ENCODE measurements at regions not wholly inside any gene's neighbourhood (a gene's known extent, or its start where the extent isn't known, plus 50 kb on each side); places are given as distances from the start of the nearest gene placed in this dataset.

DNA sequence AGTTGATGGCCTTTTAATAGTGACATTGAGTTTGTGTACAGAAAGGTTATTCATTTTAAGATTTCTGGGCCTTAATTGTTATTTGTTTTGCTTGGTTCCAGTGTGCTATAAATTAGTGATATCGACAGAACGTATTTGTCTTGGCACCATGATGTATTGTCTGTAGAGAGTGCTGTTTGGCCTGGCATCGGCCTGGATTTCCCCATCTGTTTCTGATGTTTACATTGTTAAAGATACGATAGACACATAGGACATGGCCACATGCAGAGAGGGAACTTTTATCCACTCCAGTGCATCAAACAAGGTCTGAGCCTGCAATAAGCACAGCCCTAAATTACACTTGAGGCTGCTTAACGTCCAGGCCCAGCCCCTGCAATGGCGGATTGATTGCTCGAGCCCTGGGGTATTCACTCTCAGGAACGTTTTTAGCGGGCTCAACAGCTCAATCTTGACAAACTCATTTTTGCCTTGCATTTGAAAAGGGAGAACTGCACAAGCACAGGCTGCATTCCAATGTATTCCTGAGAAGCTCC, 144.7 kb downstream of the SLC4A3 start:
- no peak for DNase-seq (ENCODE audit: low read depth)

DNA sequence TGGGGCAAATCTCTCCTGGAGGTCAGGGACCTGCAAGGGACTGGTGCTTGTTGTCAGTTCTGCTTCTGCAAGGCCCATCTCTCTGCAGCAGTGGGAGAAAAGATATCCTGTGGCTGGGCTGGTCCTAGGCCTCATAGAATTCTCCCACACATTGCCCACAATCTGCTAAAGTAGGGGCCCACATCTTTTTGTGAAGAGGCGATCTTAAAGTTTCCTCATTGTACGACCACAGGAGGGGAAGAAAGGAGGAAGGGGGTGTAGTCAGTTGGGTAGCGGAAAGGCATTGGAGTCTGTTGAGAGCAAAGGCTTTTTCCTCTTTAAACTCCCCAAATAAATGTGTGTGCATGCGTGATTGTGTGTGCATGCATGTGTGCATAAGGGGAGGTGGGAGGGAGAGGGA, 145.3 kb downstream of the SLC4A3 start:
- DNase-seq (ENCODE audit: low read depth) = no peak

DNA sequence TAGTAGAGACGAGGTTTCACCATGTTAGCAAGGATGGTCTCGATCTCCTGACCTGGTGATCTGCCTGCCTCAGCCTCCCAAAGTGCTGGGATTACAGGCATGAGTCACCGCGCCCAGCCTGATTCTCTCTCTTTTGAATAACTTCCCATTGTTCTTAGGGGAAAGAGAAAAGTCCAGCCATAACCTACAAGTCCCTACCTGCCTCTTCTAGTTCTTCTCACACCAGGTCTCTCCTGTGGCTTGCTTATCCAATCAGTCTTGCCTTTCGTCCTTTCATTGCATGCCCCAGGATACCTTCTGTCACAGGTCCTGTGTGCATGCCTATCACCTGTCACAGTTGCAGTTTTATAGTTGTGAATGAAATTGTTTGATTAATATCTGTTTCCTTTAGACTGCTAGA, 148.1 kb downstream of the SLC4A3 start:
- DNase-seq (ENCODE audit: low read depth) = no peak

DNA sequence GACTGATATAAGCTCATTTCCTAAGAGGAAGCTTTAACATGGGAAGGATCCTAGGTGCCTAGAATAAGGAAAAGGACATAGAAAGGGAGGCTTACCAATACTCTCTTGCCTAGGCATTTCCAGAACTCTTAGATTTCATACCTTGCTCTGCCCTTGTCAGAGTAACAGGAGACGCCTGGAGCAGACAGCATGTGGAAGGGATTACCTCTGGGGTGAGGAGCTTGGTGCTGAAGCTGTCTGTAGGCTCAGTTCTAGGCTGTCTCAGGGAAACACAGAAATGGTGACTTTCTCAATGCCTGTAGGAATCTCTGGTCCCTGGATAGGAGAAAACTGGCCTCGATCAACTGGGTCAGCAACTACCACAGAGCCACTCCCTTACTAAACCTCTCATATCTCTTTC, 150.0 kb downstream of the SLC4A3 start:
- DNase-seq (ENCODE audit: low read depth) = no peak

DNA sequence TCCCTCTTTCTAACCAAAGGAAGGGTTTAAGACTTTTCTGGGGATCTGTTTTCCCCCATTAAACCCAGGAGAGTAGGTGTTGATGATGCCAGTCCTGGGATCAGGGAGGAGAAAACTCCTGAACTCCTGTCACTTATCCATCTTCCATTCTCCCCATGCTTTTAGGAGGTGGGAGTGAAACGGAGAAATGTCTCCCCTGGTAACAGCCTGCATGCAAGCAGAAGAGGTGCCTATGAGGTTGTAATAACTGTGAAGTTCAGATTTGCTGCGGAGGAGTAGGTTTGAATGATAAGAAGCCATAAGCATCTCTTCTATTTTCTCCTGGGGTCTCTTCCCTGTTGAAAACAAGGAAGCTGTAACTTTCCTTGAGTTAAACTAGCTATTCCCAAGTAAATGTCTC, 150.8 kb downstream of the SLC4A3 start:
- no peak for DNase-seq (ENCODE audit: low read depth)

DNA sequence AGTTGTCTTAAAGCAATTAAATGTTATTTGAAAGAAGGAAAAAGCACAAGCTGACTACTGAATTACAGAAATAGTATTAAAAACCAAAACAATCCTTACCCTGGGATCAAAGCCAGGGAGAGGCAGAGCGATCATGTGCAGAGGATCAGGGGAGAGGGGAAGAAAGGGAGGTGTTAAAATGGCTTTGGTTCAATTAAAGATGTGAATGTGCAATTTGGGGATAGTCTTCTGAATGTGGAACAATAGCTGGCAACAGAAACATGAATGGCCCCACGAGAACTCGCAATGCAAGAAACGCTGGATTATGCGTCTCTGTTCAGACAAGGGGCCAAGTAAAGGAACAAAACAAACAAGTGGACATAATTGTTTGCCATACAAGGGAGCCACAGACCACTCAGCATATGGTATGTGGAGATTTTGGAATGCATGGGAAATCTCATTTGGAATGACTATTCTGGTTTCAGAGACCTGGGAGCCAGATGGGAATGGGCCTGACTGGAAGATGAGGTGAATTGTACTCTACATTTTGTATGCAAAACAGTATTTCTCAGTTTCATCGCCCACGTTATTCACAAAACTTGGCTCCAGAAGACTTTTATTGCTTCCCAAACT, 155.4 kb downstream of the SLC4A3 start:
- no peak for DNase-seq (ENCODE audit: low read depth)

DNA sequence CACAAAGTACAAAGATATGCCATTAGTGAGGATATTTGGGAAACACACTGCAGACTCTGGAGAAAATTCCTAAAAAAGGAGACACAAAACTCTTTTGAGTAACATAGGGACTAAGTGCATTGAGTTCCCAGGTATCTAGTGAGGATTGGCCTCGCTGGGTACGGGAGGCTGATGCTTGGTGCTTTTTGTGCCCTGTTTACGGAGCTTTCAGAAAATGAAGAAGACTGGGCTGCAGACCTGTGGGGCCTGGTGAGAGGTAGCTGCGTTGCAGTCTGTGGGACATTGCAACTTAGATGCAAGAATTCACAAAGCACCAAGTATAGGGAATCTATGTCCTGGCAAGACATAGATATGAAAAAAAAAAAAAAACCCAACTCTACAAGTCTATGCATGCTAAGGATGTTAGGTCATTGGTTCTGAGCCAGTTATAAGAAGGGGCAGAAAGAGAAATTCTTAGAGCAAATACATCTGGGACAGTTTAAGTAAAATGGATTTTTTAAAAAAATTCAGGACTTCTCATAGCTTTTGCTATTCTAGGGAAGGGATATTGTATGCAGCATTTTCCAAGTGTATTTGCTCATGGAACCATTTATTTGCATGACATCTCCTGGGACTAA, 156.0 kb downstream of the SLC4A3 start:
- no peak for DNase-seq (ENCODE audit: low read depth)

DNA sequence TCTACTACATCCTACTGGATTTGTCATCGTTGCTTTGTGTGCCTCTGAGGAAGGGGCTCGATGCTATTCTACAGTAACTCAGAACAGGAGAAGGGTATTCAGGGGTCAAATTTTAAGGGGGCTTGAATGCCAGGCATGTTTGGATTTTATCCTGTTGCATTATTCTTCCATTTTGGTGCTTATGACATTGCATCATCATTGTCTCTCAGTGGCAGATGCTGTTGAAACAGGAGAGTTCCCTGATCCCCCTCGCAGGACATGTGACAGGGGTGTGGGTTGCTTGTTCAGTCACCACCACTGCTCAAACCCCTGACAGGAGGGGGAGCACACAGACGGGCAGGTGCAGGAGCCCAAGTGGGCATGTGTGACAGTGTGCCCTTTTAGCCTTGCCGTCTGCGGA, 156.7 kb downstream of the SLC4A3 start:
- DNase-seq (ENCODE audit: low read depth) = no peak

DNA sequence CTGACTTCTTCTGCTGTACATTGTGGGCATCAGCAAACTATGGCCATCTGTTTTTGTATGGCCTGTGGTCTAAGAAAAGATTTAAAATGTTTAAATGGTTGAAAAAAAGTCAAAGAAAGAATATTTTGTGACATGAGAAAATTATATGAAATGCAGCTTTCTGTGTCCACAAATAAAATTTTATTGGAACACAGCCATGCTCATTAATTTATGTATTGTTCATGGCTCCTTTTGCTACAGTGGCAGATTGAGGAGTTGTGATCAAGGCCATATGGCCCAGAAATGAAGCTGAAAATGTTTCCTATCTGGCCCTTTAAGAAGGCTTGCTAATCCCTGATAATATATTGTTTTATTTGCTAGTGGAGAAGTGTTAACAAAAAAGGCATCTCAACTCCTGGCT, 162.0 kb downstream of the SLC4A3 start:
- no peak for DNase-seq (ENCODE audit: low read depth)

DNA sequence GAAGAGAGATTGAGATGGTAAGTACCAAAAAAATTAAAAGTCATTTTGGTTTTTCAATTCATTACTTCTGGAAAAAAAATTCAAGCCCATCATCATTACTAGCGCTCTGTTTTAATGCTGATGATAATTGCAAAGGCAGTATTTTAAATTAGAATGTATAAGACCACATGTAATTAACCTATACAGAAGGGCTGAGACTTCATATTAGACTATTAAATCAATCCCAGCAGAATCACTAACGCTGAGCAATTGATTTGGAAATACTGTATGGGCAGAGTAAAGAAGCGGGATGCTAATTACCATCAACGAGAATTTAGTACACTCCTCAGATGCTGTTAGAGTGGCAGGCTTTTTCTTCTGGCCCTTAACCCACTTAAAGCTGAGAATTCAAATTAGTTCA, 165.0 kb downstream of the SLC4A3 start:
- no peak for DNase-seq (ENCODE audit: low read depth)

DNA sequence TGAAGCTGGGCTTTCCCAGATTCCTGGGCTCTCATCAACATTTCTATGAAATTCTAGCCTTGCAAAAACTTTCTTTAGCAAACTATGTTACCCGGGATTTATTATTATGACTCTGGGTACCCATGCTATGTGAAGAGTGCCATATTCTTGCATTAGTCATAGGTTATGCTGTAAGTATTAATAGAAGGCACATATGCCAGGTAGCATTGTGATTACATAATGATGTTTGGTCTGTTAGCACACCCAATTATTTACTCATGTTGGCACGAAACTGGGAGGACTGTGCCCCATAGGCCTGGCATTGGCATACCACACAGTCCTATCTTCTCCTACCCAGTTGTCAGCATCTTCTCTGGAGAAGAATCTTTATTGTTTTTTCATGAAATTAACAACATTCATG, 171.0 kb downstream of the SLC4A3 start:
- DNase-seq (ENCODE audit: low read depth) = no peak

DNA sequence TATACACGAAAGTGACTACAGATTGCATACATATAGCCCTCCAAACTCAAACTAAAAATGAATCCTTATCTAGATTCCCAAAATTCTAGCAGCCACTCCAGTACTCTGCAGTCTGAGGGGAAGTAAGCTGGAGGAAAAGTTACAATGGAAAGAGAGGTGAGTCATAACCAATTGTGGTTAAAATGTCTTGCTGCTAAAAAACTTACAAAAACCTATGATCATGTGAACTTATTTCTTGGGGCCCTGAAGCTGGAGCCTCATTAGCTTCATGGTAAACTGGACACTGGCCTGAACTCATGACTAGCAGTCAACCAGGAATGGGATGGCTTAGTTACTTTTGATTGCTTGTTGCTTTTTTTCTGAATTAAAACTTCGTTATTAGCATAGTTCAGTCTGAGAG, 175.9 kb downstream of the SLC4A3 start:
- no peak for DNase-seq (ENCODE audit: low read depth)

DNA sequence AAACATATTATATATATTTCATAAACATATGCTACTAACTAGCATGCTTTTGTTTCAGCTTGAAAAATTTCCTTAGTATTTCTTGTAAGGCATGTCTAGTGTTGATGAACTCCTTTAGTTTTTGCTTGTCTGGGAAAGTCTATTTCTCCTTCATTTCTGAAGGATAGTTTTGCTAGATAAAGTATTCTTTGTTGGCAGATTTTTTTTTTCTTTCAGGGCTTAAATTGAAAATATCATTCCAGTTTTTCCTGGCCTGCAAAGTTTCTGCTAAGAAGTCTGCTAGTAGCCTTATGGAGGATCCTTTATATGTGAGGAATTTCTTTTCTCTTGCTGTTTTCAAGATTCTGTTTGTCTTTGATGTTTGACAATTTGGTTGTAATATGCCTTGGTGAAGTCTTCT, 183.5 kb downstream of the SLC4A3 start:
- no peak for DNase-seq (ENCODE audit: low read depth)

DNA sequence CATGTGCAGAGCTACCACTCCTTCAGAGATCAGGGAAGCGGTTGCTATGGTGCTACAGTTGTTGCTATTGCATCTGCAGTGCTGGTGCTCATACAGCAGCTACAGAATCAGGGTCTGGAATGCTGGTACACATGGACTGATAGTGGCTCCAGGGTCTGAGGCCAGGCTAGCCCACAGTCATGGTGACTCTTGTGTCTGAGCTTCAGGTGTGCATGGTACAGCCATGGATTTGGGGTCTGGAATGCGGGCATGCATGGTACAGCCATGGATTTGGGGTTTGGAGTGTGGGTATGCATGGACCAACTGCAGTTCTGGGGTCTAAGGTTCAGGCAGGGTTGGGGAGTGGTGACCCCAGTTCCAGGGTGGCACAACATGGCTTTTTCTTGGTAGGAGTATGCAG, 185.2 kb downstream of the SLC4A3 start:
- no peak for DNase-seq (ENCODE audit: low read depth)

DNA sequence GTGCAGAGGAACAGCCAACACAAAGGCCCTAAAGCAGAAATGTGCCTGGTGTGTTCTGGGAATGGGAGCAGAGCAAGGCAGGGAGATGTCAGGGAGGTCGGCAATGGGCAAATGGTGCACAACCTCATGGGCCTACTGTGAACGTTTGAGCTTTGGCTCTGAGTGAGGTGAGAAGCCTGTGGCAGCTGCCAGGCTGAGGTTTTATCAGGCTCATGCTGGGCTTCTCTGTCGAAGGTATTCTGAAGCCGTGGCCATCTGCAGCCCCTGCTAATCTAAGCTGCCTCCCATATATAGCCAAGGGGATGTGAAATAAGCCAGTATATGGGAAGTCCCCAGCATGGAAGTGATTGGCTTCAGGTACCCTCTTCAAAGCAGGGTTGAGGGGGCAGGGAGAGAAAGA, 193.3 kb downstream of the SLC4A3 start:
- no peak for DNase-seq (ENCODE audit: low read depth)

DNA sequence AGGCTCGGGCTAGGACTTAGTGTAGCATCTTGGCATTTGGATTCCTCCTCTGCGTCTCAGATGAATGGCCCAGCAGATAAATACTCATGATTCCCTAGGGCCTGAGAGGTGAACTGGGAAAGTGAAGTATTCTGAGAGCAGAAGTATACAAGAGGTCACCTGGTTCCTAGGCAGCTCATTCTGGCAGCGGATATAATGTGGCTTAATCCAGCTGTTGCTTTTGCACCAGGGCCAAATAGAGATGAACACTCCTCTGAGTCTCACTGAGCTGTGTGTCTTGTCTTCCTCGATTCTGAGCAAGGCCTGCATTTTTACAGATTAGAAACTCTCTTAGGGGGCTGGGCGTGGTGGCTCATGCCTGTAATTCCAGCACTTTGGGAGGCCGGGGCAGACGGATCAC, 196.1 kb downstream of the SLC4A3 start:
- DNase-seq (ENCODE audit: low read depth) = no peak

DNA sequence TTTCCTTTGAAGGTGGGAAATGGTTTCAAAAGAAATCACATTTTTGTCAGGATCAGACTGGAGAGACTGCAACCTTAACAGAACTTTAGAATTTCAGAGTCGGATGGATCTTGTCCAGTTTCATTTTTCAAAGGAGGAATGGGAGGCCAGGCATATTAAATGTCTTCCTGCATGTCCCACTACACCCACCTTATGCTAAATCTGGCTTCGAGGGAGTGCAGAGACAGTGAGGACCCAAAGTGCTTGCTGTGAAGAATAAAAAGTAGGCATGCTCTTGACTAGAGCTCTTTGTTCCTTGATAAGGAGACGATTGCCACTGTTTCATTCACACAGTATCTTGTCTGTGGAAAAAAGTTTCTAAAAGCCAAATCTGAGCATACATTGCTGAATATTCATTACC, 197.6 kb downstream of the SLC4A3 start:
- no peak for DNase-seq (ENCODE audit: low read depth)

DNA sequence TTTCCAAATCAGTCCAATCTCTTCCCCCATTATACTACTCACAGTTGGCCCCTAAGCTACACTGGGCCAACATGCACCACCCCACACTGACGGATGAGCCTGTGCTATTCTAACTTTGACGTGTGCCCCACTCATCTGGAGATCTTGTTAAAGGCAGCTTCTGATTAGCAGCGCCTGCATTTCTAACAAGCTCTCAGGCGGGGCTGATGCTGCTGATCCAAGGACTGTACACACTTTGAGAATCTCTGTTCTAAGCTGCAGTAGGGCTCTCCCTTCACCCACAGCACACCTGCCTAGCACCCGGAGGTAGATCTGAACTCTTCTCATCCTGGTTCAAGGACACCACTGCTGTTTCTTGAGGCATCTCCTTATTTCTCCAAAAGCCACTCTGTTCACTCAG, 200.7 kb downstream of the SLC4A3 start:
- DNase-seq (ENCODE audit: low read depth) = no peak

DNA sequence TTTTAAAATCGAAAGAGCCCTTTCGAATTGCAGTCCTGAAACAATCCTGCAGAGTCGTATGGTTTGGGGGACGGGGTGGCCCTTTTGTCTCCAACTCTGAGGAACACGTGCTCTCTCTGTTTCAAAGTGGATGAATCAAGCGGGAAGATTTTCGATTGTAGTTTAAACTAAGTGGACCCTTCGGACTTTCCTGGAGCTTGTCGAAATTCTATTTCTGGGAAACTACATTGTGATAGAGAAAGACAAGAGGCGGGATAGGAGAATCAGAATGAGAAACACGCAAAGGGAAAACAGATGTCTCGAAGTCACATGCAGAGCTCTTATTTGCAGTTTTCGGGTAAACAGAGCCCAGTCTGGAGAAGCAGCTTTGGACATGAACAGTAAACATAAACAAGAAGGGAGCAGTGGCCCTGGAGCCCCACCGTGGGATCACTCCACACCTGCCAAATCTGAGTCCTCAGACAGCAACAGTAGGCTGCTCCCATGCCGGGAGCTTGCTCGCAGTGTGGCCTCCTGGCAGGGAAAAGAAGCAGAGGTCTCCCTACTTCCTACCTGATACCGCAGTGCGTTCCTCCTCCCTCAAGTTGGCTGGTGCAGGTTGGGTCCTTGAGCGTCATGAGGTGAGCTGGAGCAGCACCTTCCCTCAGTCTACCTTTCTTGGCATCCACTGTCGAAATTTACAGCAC, 202.4 kb downstream of the SLC4A3 start:
- DNase-seq (ENCODE audit: low read depth) = no peak

DNA sequence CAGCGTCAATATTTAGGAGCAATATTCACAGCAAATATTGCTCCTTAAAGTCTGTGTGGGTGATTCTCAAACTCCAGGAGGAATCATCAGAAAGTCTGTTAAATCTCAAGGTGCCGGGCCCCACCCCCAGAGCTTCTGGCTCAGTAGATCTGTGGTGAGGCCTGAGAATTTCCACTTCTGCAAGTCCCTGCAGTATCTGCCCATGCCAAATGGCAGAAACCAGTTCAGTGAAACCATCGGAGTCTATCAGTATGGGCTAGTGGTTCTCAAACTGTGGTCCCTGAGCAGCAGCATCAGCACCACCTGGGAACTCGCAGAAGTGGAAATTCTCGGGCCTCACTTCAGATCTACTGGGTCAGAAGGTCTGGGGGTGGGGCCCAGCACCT, 202.9 kb downstream of the SLC4A3 start:
- DNase-seq (ENCODE audit: low read depth) = no peak

DNA sequence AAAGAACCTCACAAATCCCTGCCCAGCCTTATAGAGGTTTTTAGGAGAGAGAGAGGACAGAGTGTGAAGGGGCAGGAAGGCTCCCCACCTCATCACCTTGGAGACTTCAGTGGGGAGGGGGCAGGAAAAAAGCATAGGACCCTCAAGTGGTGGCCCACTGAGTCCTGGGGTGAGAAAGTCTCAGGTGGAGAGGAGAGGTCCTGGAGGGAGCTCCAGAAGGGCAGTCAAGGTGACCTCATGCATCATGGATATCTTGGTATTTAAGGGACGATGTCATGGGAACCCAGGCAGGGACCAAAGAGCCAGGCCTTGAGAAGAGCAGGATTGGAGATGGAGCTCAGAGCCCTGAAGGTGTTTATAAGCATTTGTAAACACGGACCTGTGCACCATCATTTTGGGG, 204.5 kb downstream of the SLC4A3 start:
- DNase-seq (ENCODE audit: low read depth) = no peak

DNA sequence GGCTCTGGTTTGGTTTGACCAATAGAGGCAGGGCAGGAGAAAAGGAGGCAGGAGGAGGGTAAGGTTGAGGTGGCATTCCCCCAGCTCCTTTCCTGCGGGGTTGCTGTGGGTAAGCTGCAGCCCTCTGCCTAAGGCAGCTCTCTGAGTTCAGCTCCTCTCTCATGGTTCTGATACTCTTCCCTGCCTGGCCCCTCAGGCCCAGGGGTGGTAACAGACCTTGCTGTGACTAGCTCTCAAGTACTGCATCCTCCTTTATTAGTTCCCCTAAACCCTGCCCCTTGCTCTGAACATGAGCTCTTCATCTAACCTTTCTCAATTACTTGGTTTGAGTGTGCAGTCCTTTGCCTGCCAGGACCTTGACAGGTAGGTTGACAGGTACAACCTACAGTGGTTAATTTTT, 205.5 kb downstream of the SLC4A3 start:
- DNase-seq (ENCODE audit: low read depth) = no peak

DNA sequence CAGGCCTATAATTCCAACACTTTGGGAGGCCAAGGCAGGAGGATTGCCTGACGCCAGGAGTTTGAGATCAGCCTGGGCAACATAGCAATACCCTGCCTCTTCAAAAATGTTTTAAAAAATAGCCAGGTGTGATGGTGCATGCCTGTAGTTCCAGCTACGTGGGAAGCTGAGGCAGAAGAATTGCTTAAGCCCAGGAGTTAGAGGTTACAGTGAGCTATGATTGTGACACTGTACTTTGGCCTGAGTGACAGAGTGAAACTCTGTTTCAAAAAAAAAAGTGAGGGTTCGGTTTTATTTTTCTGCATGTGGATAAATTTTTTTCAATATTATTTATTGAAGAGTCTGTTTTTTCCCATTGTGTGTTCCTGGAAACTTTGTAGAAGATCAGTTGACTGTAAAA, 208.1 kb downstream of the SLC4A3 start:
- no peak for DNase-seq (ENCODE audit: low read depth)
